SK-N-SH (cell line): ENCODE measurements at regions not wholly inside any gene's neighbourhood (a gene's known extent, or its start where the extent isn't known, plus 50 kb on each side); places are given as distances from the start of the nearest gene placed in this dataset.

Experiments used
- CTCF ChIA-PET: fragments of 300-600, 350-600 bp; formaldehyde crosslinking; extraction: SDS; loops from one replicate; lab custom pipeline; 2021; lab: Yijun Ruan, JAX
- POLR2A ChIA-PET: fragments of 350-600 bp; sonication (Branson Sonifier 250); formaldehyde crosslinking; extraction: SDS; loops from one replicate; lab custom pipeline; 2020; ENCODE audit warnings: antibody characterized with exemption, inconsistent platforms; lab: Yijun Ruan, JAX
- DNase-seq: peaks from one replicate; pipeline ENCODE4 v3.0.0; 2012
- H2AFZ ChIP-seq: fragments of 200-600 bp; sonication (generic); 2 replicates; pipeline ENCODE4 v1.8.1; 2016; ENCODE audit warnings: antibody characterized with exemption, mild to moderate bottlenecking, low read depth
- H3F3A ChIP-seq: fragments of 200-600 bp; sonication (generic); replicated peaks from 2 replicates; pipeline ENCODE3; 2016; ENCODE audit warnings: antibody characterized with exemption, mild to moderate bottlenecking; ENCODE audit not compliant: insufficient read depth
- H3K27ac ChIP-seq, 2 experiments: fragments of 200-500 bp in 1 of 2; fragments of 200-600 bp in 1 of 2; sonication (Bioruptor generic) in 1 of 2; sonication (generic), shearing (Covaris generic) in 1 of 2; 2 replicates each; pipeline versions ENCODE4 v1.5.1 to v1.6.1; 2014 to 2016; ENCODE audit warnings: low read depth in 2 of 2, inconsistent platforms in 1 of 2, low read length in 1 of 2, mild to moderate bottlenecking in 1 of 2, mixed read lengths in 1 of 2
- H3K27me3 ChIP-seq: fragments of 200-600 bp; sonication (generic), shearing (Covaris generic); 2 replicates; pipeline ENCODE4 v1.6.1; 2016; ENCODE audit warnings: mixed run types; ENCODE audit not compliant: insufficient read depth
- H3K36me3 ChIP-seq, 2 experiments: fragments of 200-500 bp in 1 of 2; fragments of 200-600 bp in 1 of 2; sonication (Bioruptor generic) in 1 of 2; sonication (generic) in 1 of 2; replicated peaks in 1 of 2; 2 replicates each; pipeline versions ENCODE3 to v1.5.1; 2014 to 2016; ENCODE audit warnings: low read length in 1 of 2, mild to moderate bottlenecking in 1 of 2; ENCODE audit not compliant: insufficient read depth in 2 of 2, control insufficient read depth in 1 of 2
- H3K4me1 ChIP-seq, 2 experiments: fragments of 200-500 bp in 1 of 2; fragments of 200-600 bp in 1 of 2; sonication (Bioruptor generic) in 1 of 2; sonication (generic), shearing (Covaris generic) in 1 of 2; 2 replicates each; pipeline versions ENCODE4 v1.5.1 to v1.6.1; 2014 to 2016; ENCODE audit warnings: low read depth in 1 of 2, low read length in 1 of 2, mixed run types in 1 of 2; ENCODE audit not compliant: insufficient read depth in 2 of 2, control insufficient read depth in 1 of 2
- H3K4me2 ChIP-seq: fragments of 200-600 bp; sonication (generic), shearing (Covaris generic); 2 replicates; pipeline ENCODE4 v1.6.1; 2017; ENCODE audit warnings: mixed run types
- H3K4me3 ChIP-seq, 2 experiments: fragments of 200-500 bp in 1 of 2; fragments of 200-600 bp in 1 of 2; sonication (Bioruptor generic) in 1 of 2; sonication (generic), shearing (Covaris generic) in 1 of 2; 2 replicates each; pipeline versions ENCODE4 v1.5.1 to v1.8.1; 2014 to 2016; ENCODE audit warnings: low read depth in 2 of 2, inconsistent platforms in 1 of 2, low read length in 1 of 2, mild to moderate bottlenecking in 1 of 2, mixed read lengths in 1 of 2, moderate library complexity in 1 of 2
- H3K79me2 ChIP-seq: fragments of 200-600 bp; sonication (generic); 2 replicates; pipeline ENCODE4 v1.8.1; 2017; ENCODE audit warnings: mild to moderate bottlenecking; ENCODE audit not compliant: insufficient read depth
- H3K9ac ChIP-seq: fragments of 200-600 bp; sonication (generic); 2 replicates; pipeline ENCODE4 v1.6.1; 2017; ENCODE audit warnings: mixed run types
- H3K9me2 ChIP-seq: fragments of 200-600 bp; sonication (generic); 2 replicates; pipeline ENCODE4 v1.6.1; 2017; ENCODE audit warnings: mixed run types
- H3K9me3 ChIP-seq: fragments of 200-600 bp; sonication (generic); 2 replicates; pipeline ENCODE4 v1.6.1; 2017; ENCODE audit warnings: mixed run types, mild to moderate bottlenecking, moderate library complexity
- H4K20me1 ChIP-seq: fragments of 200-600 bp; sonication (generic); 2 replicates; pipeline ENCODE4 v1.6.1; 2017; ENCODE audit warnings: mild to moderate bottlenecking, mixed run types; ENCODE audit not compliant: insufficient read depth
- CHD2 ChIP-seq: fragments of 150-350 bp; IDR thresholded peaks from 2 replicates; pipeline ENCODE4 v1.6.1; 2018; ENCODE audit warnings: low read length; ENCODE audit not compliant: partially characterized antibody
- ELF1 ChIP-seq: IDR thresholded peaks from 2 replicates; pipeline ENCODE4 v1.4.0; 2012
- EP300 ChIP-seq, 2 experiments: IDR thresholded peaks; 2 replicates each; pipeline versions ENCODE4 v1.4.0 to v1.6.1; 2012; ENCODE audit warnings: borderline replicate concordance in 1 of 2, low read depth in 1 of 2, low read length in 1 of 2
- FOXM1 ChIP-seq: IDR thresholded peaks from 2 replicates; pipeline ENCODE4 v1.4.0; 2012; ENCODE audit warnings: low read depth, mild to moderate bottlenecking
- GABPA ChIP-seq: IDR thresholded peaks from 2 replicates; pipeline ENCODE4 v1.4.0; 2012; ENCODE audit warnings: low read depth, mild to moderate bottlenecking
- GATA2 ChIP-seq: sonication (generic); formaldehyde crosslinking; IDR thresholded peaks from 2 replicates; pipeline ENCODE4 v1.5.0; 2020; ENCODE audit warnings: mild to moderate bottlenecking, missing genetic modification reagents
- NFIC ChIP-seq: IDR thresholded peaks from 2 replicates; pipeline ENCODE4 v1.4.0; 2012; ENCODE audit warnings: borderline replicate concordance
- RCOR1 ChIP-seq: fragments of 150-350 bp; IDR thresholded peaks from 2 replicates; pipeline ENCODE4 v1.6.1; 2017; ENCODE audit warnings: antibody characterized with exemption, low read length
- RFX5 ChIP-seq: IDR thresholded peaks from 2 replicates; pipeline ENCODE4 v1.6.1; 2012; ENCODE audit warnings: mild to moderate bottlenecking, improper control_type of control experiment, low read length
- SMC3 ChIP-seq: IDR thresholded peaks from 2 replicates; pipeline ENCODE4 v1.6.1; 2012; ENCODE audit warnings: low read depth, low read length, improper control_type of control experiment
- YY1 ChIP-seq: IDR thresholded peaks from 2 replicates; pipeline ENCODE4 v1.4.0; 2012; ENCODE audit warnings: low read depth, mild to moderate bottlenecking
- WGBS: methylation state at CpG from one replicate; pipeline ENCODE4 v1.1.6; 2017; ENCODE audit warnings: low lambda C conversion rate; 5-methylcytosine and 5-hydroxymethylcytosine counted together
- TF ChIP-seq, protein P1 (sequence below): IDR thresholded peaks from 2 replicates; pipeline ENCODE4; 2012
- TF ChIP-seq, protein P2 (sequence below): fragments of 150-350 bp; IDR thresholded peaks from 2 replicates; pipeline ENCODE4 v1.6.1; 2017; ENCODE audit warnings: antibody characterized with exemption, low read length, low read depth, borderline replicate concordance

DNA sequence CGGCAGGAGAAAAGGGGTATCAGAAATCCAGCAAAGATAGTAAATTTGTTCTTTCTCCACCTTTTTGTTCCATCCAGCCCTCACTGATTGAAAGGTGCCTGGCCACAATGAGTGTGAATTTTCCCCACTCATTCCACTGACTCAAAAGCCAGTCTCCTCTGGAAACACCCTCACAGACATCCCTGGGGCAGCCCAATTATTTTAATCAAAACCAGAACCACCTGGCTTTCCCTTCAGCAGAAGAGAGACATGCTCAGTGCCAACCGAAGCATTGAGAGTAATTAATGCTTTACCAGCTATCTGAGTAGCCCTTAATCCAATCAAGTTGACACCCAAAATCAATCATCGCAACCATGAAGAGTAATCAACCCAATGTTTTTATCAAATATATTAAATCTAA lies 1129.6 kb upstream of the GBE1 start:
- no peaks in the 10 kb centered on the region for H3K79me2 ChIP-seq
- peaks cover 0 to 5% of the 10 kb centered on the region in 2 experiments; a peak in 2 of 4 replicates for H3K4me1 ChIP-seq
- no peak overlapping the region for H2AFZ ChIP-seq
- no peaks in the 10 kb centered on the region for H3K9me2 ChIP-seq
- POLR2A ChIA-PET = no interaction called here
- H3K9me3 ChIP-seq = no peaks in the 10 kb centered on the region
- H3K4me2 ChIP-seq = no peak overlapping the region
- no peaks in the 10 kb centered on the region for H3F3A ChIP-seq
- H4K20me1 ChIP-seq = no peaks in the 10 kb centered on the region
- DNase-seq = peak; percentile 0
- H3K27ac ChIP-seq = no peak overlapping the region
- H3K4me3 ChIP-seq = no peak overlapping the region
- H3K27me3 ChIP-seq = no peaks in the 10 kb centered on the region
- no peak overlapping the region for H3K9ac ChIP-seq
- TF ChIP-seq RFX5 (no peak), EP300 (IDR thresholded peaks at IDR 0.05; ENCODE audit: borderline replicate concordance in 1 of 2, low read depth in 1 of 2, low read length in 1 of 2) (peak in 1 of 2 experiments; percentile 41; a peak in 1 of 4 replicates)
- H3K36me3 ChIP-seq = no peaks in the 10 kb centered on the region
- WGBS = 3% methylated on average over 3 of the region's 3 CpGs
- CTCF ChIA-PET = no interaction called here

DNA sequence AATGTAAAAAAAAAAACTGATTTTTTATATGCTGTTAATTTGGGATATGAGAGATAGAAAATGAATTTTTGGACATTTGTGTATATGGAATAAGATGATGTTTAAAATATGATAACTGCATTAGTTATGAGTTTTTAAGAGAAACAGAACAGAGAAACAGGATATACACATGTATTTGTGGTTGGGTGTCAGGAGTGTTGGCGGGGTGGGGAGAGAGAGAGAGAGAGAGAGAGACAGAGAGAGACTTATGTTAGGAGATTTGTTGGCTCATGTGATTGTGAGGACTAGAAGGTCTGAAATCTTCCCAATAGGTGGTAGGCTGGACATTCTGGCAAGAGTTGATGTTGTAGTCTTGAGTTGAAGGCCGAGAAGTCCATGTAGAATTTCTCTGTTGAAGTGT lies 1121.6 kb upstream of the GBE1 start:
- H3K9ac ChIP-seq = no peak overlapping the region
- no peak for DNase-seq
- no peaks in the 10 kb centered on the region for H3K79me2 ChIP-seq
- ChIA-PET CTCF (no interaction called here), POLR2A (no interaction called here)
- no peak overlapping the region for H3K27ac ChIP-seq
- H3K9me2 ChIP-seq = no peaks in the 10 kb centered on the region
- H4K20me1 ChIP-seq = no peaks in the 10 kb centered on the region
- no peaks in the 10 kb centered on the region for H3K4me1 ChIP-seq
- H3F3A ChIP-seq = no peaks in the 10 kb centered on the region
- no peak overlapping the region for H3K4me2 ChIP-seq
- no peaks in the 10 kb centered on the region for H3K36me3 ChIP-seq
- H3K27me3 ChIP-seq = no peaks in the 10 kb centered on the region
- WGBS = 6% methylated on average over 2 of the region's 2 CpGs
- no peaks in the 10 kb centered on the region for H3K9me3 ChIP-seq
- no peak overlapping the region for H2AFZ ChIP-seq
- no peak overlapping the region for H3K4me3 ChIP-seq
- TF ChIP-seq, protein P1, sequence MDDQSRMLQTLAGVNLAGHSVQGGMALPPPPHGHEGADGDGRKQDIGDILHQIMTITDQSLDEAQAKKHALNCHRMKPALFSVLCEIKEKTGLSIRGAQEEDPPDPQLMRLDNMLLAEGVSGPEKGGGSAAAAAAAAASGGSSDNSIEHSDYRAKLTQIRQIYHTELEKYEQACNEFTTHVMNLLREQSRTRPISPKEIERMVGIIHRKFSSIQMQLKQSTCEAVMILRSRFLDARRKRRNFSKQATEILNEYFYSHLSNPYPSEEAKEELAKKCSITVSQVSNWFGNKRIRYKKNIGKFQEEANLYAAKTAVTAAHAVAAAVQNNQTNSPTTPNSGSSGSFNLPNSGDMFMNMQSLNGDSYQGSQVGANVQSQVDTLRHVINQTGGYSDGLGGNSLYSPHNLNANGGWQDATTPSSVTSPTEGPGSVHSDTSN = no peak
- TF ChIP-seq YY1 = no peak
- TF ChIP-seq RCOR1 = no peak
- no peak for TF ChIP-seq ELF1
- TF ChIP-seq CHD2 = no peak
- TF ChIP-seq EP300 (IDR thresholded peaks at IDR 0.05; ENCODE audit: borderline replicate concordance in 1 of 2, low read depth in 1 of 2, low read length in 1 of 2) = no peak
- TF ChIP-seq, protein P2, sequence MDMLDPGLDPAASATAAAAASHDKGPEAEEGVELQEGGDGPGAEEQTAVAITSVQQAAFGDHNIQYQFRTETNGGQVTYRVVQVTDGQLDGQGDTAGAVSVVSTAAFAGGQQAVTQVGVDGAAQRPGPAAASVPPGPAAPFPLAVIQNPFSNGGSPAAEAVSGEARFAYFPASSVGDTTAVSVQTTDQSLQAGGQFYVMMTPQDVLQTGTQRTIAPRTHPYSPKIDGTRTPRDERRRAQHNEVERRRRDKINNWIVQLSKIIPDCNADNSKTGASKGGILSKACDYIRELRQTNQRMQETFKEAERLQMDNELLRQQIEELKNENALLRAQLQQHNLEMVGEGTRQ = no peak
- no peak for TF ChIP-seq NFIC
- no peak for TF ChIP-seq SMC3
- no peak for TF ChIP-seq FOXM1
- no peak for TF ChIP-seq GATA2 (CRISPR knock-in tag)
- TF ChIP-seq GABPA = no peak
